Activated CD4-positive, alpha-beta T cell treated with anti-CD3 and anti-CD28 coated beads, Interleukin-2, amount 10 ng/mL, durations not matched to agents 24 days and 14 days (primary cell): ENCODE measurements at regions not wholly inside any gene's neighbourhood (a gene's known extent, or its start where the extent isn't known, plus 50 kb on each side); places are given as distances from the start of the nearest gene placed in this dataset.
A peak's percentile ranks its signal among the peaks of the same experiment; 100 is the strongest.

ENCODE experiments used
- DNase-seq: peaks from one replicate; pipeline ENCODE4 v3.0.0; 2022
- H3K27ac Mint-ChIP-seq: one replicate; pipeline ENCODE4 v1.8.0; 2022; ENCODE audit warnings: mild to moderate bottlenecking, mixed read lengths
- H3K27me3 Mint-ChIP-seq: one replicate; pipeline ENCODE4 v1.8.0; 2022; ENCODE audit warnings: mixed read lengths
- H3K36me3 Mint-ChIP-seq: one replicate; pipeline ENCODE4 v1.8.0; 2022; ENCODE audit warnings: low read depth, mild to moderate bottlenecking, mixed read lengths
- H3K4me1 Mint-ChIP-seq: one replicate; pipeline ENCODE4 v1.8.0; 2021; ENCODE audit warnings: mixed read lengths
- H3K4me3 Mint-ChIP-seq: one replicate; pipeline ENCODE4 v1.8.0; 2022; ENCODE audit warnings: mild to moderate bottlenecking, moderate library complexity, mixed read lengths
- H3K9me3 Mint-ChIP-seq: one replicate; pipeline ENCODE4 v1.8.0; 2021; ENCODE audit warnings: mixed read lengths
- intact Hi-C: fragments of 100-400 bp; cut with micrococcal nuclease; formaldehyde crosslinking; loops from one replicate; pipeline ENCODE4 v1.15.1; 2023

DNA sequence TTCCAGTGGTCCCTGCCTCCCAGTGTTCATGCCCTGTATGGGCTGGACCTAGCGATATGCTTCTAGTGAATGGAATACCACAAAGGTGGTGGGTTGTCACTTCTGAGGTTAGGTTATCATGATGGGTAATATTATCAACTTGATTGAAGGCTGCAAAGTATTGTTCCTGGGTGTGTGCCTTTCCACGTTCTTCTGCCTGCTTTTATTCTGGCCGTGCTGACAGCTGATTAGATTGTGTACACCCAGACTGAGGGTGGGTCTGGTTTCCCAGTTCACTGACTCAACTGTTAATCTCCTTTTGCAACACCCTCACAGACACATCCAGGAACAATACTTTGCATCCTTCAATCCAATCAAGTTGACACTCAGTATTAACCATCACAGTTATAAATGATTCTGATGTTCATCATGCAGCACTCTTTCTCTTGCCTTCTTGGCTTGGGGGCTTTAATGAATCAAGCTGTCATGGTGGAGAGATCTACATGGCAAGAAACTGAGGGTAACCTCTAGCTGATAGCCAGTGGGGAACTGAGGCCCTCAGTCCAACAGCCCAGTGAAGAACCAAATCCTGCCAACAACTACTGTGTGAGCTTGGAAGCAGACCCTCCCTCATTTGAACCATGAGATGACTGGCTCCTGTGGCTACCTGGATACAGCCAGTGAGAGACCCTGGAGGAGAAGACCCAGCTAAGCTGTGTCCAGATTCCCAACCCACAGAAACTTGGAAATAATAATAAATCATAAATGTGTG, 63.0 kb upstream of the CELF4 start:
- H3K4me1 Mint-ChIP-seq = no peaks in the 10 kb centered on the region
- intact Hi-C loops = no loop called here

DNA sequence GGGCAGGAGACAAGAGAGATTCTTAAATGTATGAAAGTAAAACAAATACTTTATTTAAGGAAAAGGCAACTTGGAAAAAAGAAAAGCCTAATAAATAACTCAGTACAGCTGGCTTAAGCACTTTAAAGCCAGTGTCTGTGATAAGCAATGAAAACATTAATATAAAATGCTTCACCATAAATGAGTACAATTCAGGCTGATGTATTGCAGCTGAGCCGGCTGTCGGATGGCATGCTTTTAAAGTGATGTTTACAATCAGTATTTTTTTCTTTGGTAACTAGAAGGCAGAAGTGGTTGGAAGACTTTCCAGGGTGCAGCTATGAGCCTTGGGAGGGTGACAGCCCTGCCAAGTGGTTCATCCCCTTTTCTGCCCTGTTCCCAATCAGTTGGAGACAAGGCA, 58.7 kb upstream of the CELF4 start:
- Mint-ChIP-seq H3K27ac (no peak overlapping the region), H3K36me3 (no peaks in the 10 kb centered on the region), H3K4me1 (no peaks in the 10 kb centered on the region), H3K4me3 (no peak overlapping the region), H3K9me3 (no peaks in the 10 kb centered on the region), H3K27me3 (no peaks in the 10 kb centered on the region)
- no peak for DNase-seq
- intact Hi-C loops = no loop called here

More for the DNA sequence above, 63.0 kb upstream of the CELF4 start:
- Mint-ChIP-seq H3K27me3 (no peaks in the 10 kb centered on the region), H3K27ac (no peak overlapping the region), H3K9me3 (no peaks in the 10 kb centered on the region), H3K4me3 (no peak overlapping the region), H3K36me3 (no peaks in the 10 kb centered on the region)
- DNase-seq = peak; percentile 33

DNA sequence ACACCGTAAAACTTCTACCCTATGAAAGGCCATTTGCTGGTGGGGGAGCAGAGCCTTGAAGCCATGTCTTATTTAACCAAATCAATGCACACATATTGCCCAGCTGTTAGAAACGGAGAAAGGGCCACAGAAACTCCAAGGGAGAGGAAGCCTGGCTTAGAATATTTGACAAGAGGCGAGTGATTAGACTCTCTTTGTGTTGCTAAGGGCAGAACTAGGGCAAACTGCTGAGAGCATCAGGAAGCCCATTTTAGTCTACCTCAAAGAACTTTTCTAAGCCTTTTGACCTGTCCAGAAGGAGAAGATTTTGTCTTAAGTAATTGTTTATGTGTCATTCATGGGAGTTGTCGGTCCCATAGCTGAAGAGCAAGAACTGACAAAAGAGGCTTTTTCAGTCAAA, 54.4 kb upstream of the CELF4 start:
- no peaks in the 10 kb centered on the region for H3K36me3 Mint-ChIP-seq
- no peaks in the 10 kb centered on the region for H3K9me3 Mint-ChIP-seq
- H3K4me1 Mint-ChIP-seq = no peaks in the 10 kb centered on the region
- intact Hi-C loops = no loop called here
- no peaks in the 10 kb centered on the region for H3K27me3 Mint-ChIP-seq
- H3K27ac Mint-ChIP-seq = no peak overlapping the region
- no peak overlapping the region for H3K4me3 Mint-ChIP-seq
- no peak for DNase-seq

DNA sequence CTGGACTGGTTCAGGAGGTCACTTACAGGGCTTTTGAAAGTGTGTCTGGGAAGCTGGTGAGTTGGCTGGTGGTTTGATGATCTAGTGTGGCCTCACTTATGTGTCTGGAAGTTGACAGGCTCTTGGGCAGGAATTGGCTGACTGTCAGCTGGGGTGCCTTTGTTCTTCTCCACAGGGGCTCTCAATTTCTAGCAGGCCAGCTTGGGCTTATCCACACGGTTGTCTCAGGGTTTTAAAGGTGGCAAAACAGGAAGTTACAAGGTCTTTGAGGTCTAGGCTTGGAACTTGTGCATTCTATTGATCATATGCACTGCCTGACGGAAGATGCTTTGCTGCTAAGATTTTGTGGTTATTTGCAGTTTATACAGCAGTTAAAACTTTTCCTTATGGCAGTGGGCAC, 52.0 kb upstream of the CELF4 start:
- H3K27me3 Mint-ChIP-seq = no peaks in the 10 kb centered on the region
- H3K4me1 Mint-ChIP-seq = no peaks in the 10 kb centered on the region
- no peaks in the 10 kb centered on the region for H3K36me3 Mint-ChIP-seq
- no peak overlapping the region for H3K4me3 Mint-ChIP-seq
- no peak overlapping the region for H3K27ac Mint-ChIP-seq
- H3K9me3 Mint-ChIP-seq = no peaks in the 10 kb centered on the region
- intact Hi-C loops = no loop called here
- no peak for DNase-seq
